Fibroblast of lung (primary cell): ENCODE measurements at regions not wholly inside any gene's neighbourhood (a gene's known extent, or its start where the extent isn't known, plus 50 kb on each side); places are given as distances from the start of the nearest gene placed in this dataset.

Source experiments
- EZH2 ChIP-seq: IDR thresholded peaks from 2 replicates; pipeline ENCODE4 v1.5.1; 2012; ENCODE audit warnings: low read length, control low read depth, mild to moderate bottlenecking; ENCODE audit errors: missing control alignments
- TF ChIP-seq, protein P1 (sequence below), 2 donors: IDR thresholded peaks in 1 of 2; conservative IDR thresholded peaks in 1 of 2; 1 replicate in 1 of 2; 2 replicates in 1 of 2; pipeline ENCODE4 v1.5.1; 2011 to 2012; ENCODE audit warnings: low read length in 2 of 2, control low read depth in 1 of 2, inconsistent platforms in 1 of 2, low read depth in 1 of 2, mild to moderate bottlenecking in 1 of 2

DNA sequence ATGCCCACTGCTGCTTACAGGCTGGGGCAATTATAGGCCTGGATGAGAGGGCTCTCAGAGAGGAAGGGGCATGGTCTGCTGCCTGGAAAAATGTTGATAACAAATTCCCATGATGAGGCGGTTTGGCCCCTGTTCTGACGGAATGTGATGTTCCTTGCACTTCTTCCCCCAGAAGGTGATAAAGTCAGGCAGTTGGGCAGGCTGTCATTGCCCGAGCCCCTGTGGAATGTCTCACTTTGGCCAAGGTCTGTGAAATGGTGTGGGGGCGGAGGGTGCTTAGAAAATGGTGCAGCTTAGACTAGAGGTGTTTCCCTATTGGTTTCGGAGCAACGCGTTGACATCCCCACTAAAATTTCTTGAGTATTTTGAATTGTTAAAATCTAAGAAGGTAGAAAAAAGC, 1360.0 kb downstream of the AACS start:
- TF ChIP-seq, protein P1, sequence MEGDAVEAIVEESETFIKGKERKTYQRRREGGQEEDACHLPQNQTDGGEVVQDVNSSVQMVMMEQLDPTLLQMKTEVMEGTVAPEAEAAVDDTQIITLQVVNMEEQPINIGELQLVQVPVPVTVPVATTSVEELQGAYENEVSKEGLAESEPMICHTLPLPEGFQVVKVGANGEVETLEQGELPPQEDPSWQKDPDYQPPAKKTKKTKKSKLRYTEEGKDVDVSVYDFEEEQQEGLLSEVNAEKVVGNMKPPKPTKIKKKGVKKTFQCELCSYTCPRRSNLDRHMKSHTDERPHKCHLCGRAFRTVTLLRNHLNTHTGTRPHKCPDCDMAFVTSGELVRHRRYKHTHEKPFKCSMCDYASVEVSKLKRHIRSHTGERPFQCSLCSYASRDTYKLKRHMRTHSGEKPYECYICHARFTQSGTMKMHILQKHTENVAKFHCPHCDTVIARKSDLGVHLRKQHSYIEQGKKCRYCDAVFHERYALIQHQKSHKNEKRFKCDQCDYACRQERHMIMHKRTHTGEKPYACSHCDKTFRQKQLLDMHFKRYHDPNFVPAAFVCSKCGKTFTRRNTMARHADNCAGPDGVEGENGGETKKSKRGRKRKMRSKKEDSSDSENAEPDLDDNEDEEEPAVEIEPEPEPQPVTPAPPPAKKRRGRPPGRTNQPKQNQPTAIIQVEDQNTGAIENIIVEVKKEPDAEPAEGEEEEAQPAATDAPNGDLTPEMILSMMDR (conservative IDR thresholded peaks at IDR 0.05 in 1 of 2, IDR thresholded peaks at IDR 0.05 in 1 of 2; ENCODE audit: low read depth in 1 of 2, low read length in 2 of 2): no peak
- no peak for TF ChIP-seq EZH2
